ENCODE measurements at regions not wholly inside any gene's neighbourhood (a gene's known extent, or its start where the extent isn't known, plus 50 kb on each side); places are given as distances from the start of the nearest gene placed in this dataset.

DNA sequence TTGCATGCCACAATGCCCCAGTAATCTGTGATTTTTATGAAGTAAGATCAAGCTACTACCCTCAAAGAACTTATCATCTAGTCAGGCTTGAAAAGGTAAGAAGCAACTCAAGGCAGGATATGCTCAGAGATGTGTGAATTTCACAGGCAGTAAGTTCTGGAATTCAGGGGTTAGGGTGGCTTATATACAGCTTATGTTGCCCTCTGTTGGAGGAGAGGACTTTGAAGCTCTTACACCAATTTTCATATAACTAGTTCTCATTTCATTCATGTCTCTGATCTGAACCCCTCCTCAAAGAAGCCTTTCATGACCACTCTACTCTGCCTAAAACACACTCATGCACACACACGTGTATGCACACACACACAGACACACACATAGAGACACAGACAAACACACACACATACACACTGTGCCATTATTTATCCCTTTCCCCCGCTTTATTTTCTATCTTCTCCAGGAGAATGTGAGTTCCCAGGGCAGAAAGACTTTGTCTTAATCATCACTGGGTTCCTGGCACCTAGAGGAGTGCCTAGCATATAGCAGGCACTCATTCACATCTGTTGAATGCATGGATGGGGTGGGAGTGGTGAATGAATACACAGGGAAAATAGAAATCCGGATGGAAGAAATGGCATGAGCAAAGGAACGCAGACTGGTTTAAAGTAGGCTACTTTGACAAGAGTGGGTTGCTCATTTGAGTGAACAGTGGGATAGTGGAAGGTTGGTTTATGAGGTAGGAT is 220.7 kb upstream of the ZBED5 start:
- DNase-seq (ENCODE audit: low read depth), result no peak

- no peak for DNase-seq (ENCODE audit: low read depth)
Measured at GRCh38 chr11:11077898-11078297, 220.0 kb upstream of the ZBED5 start.

DNA sequence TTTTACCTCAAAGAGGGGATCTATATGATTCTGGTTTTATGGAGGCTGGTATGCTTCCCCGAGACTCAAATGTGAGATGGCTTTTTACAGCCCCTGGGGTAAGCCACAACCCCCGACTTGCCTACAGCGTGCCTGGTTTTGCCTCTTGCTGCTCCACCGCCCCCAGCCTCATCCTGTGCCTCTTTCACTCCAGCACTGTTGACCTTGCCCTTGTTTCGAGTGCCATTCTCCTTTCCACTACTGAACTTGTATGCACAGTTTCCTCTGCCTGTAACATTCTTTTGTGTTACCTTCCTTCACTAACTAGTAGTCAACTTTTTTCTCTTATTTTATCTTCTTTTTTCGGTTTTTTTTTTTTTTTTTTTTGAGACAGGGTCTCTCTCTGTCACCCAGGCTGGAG is 219.0 kb upstream of the ZBED5 start:
- no peak for DNase-seq (ENCODE audit: low read depth)

GRCh38 chr11:11076276-11076675 is 218.4 kb upstream of the ZBED5 start:
- no peak for DNase-seq (ENCODE audit: low read depth)

DNA sequence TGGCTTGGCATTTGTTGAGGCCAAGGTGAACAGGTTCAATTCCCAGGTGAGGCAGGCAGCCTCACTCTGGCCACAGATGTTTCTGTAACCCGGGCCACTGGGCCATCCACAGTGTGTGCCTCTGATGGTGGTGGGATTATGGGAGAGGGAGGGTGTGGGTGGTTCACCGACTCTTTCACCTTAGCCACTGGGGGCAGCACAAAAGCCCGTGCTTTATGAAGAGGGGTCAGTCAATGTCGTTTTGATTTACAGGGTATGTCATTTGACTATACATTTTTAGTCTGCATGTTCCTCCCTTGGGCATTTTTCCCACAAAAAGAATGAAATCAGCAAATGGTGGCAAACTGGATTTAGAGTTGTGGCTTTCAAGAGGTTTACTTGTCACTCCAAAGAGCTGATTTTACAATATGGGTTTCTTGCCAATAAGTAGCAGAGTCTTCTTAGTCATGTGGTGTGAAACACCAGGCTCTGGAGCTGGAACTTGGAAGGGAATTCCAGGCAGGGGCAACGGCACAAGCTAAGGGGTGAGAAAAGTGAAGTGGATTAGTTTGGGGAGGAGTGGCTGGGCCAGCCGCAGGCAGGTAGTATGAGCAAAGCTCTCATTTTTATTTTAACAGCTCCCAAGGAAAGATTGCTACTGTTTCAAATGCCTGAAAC is 217.8 kb upstream of the ZBED5 start:
- no peak for DNase-seq (ENCODE audit: low read depth)

DNA sequence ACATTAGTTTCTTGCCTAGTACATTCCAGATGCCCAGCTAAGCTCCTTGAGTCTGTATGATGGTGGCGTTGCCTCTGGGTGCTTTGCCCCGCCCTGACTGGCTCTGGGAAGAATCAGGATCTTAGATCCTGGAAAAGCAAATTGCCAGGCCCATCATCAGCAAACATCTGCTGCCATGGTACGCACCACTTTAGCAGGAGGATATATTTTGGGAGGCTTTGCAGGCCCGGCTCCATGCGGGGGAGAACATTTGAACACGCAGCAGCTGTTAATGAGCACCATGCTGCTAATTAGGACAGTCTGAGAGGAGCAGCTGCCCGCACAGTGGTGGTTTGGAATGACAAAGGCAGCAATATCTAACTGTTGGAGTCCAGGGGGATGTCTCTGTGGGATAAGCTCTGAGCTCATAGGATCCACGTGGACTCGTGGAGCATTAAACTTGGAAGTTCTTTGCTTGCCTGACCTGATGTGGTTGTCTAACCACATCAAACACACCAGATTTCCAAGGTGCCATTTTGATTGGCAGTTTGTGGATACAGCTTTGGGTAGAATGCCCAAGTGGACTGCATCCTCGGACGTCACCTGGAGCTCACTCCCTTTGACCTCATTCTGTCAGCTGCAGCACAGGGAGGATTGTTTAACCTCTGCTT is 217.0 kb upstream of the ZBED5 start:
- no peak for DNase-seq (ENCODE audit: low read depth)

DNA sequence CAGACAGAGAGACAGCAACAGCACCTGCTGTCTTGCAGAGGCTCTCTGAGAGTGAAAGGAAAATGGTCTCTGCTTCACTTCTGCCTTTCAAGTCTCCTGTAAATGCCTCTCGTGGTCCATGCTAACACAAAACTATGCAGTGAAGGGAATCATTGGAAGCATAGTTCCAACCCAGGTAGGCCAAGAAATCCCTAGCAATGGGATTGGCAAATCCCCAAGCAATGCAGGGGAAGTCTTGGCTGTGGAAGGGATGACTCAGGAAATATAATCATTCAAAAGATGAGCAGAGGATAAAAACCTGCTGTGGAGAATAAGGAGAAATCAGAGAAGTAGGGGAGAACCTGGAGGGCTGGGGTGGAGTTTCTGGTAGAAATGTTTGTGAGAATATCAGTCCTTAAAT is 216.1 kb upstream of the ZBED5 start:
- DNase-seq (ENCODE audit: low read depth), result no peak

- DNase-seq (ENCODE audit: low read depth), result no peak
Measured at GRCh38 chr11:11072067-11072466, 214.2 kb upstream of the ZBED5 start.

- no peak for DNase-seq (ENCODE audit: low read depth)
Measured at GRCh38 chr11:11071486-11071885, 213.6 kb upstream of the ZBED5 start.

DNA sequence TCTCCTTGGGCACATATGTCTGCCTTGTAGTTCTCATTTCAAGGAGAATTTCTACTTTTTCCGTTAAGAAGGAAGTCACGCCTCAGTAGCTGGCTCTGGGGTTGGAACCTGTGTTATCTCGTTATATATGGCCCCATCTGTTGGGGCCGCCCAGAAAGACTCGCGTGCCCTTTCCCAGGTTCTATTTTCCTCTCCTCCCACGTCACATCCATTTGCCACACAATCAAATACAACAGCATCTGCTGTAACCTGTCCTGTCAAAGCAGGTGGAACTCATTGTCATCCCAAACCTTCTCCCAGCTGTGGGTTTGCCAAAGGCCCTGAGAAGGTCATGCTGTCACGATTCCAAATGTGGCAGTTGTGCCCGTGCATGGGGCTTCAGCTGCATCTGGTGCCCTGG is 213.1 kb upstream of the ZBED5 start:
- no peak for DNase-seq (ENCODE audit: low read depth)

DNA sequence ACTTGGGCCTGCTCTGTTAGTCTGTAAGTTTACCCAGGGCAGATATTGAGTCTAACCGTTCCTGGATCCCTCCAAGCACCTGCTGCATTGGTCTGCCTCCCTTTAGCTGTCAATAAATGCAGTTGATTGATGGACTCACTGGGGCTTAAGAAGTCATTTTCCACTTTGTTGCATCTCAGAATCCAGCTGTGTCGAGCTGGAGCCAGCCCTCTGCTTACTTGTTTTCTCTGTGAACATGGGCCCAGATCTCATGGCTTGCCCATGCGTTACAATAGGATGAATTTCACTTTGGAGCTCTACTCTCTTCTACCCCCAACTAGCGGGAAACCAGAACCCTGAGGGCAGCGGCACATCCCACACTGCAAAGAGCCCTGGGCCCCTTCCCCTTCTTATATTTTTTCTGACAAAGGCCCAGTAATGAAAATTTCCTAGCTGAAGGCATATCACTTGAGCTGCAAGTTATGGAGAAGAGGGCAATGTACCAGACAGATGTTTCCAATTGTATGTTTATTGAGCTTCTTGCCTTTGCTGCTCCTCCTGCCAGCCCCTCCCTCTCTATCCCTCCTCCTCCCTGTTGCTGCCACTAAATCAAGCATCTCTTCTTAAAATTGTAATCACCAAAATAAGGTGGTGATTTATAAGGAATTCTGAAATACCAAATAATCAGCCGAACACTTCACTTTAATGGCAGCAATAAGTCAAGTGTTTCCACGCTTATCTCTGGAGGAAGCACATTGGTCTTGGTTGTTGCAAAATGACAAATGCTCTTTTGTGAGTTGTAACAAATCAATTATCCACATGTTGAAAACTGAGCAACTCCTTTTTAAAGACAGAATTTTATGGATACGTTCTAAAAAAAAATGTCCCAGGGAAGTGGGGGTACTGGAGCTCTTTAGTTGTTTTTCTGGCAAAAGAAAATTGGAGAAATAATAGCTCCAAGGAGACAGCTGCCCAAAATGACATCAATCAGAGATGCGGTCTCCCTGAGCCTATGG is 212.3 kb upstream of the ZBED5 start:
- DNase-seq (ENCODE audit: low read depth), result no peak

- no peak for DNase-seq (ENCODE audit: low read depth)
Measured at GRCh38 chr11:11068113-11068512, 210.3 kb upstream of the ZBED5 start.

DNA sequence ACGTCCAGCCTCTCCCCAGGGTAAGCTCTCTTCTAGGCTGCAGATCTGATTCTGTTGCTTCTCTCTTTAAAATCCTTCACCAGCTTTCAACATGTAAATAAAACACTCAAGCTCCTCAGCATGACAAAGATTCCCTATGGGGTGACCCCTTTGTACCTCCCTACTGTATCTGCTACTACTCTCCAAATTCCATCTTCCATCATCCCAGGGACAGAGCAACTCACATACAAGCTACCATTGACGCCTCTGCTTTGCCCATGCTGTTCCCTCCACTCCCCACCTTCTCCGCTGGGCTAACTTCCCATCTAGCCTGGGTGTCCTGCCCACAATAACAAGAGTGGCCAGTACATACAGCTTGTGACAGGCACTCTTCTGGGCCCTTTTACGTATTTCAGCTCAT is 207.5 kb upstream of the ZBED5 start:
- DNase-seq (ENCODE audit: low read depth), result no peak

- DNase-seq (ENCODE audit: low read depth), result no peak
Measured at GRCh38 chr11:11057472-11057854, 199.6 kb upstream of the ZBED5 start.

DNA sequence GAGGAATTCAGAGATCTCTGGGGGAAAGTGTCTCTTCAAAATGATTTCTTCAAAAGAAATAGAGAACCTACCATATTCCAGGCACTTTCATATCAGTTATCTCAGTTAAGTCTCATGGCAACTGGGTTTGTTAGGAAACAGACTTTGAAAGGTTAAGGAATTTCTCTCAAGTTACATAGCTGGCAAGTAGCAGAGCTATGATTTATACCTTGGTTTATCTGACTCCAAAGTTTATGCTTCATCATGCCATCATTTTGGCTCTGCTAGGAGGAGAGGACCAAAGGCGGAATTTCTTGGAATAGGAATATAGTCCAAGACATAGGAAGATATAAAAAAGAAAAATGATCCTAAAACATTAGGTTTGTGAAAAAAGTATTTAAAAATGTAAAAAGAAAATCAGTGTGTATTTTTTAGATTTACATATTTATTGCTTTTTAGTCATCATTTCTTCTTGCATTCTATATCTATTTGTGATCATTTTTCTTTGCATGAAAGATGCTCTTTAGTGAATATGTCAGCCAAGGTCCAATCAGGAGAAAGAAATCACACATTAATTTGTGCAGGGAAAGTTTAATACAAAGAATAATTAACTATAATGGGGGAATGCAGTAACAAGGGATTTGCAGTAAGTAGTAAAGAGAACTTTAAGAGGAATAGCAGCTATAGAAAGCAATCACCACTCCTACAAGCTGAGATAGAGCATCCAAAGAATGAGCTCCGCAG is 199.1 kb upstream of the ZBED5 start:
- DNase-seq (ENCODE audit: low read depth), result no peak

DNA sequence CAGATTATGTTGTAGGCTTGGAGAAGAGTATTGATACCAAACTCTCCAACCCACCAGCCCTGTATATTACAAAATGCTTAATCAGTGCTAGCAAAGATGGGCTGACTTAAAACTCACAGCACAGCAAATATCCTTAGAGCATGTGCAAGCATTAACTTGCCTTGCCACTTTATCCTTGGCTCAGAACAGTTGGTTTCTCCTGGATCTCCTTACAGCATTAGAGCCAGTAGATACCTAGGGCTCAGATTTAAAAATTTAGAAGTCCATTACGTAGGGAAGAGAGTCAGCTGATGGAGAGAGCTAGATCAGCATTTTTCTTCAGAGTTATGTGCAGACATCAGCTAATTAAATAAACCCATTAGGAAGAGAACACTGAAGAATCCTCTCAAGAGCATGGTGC is 198.5 kb upstream of the ZBED5 start:
- DNase-seq (ENCODE audit: low read depth), result no peak

DNA sequence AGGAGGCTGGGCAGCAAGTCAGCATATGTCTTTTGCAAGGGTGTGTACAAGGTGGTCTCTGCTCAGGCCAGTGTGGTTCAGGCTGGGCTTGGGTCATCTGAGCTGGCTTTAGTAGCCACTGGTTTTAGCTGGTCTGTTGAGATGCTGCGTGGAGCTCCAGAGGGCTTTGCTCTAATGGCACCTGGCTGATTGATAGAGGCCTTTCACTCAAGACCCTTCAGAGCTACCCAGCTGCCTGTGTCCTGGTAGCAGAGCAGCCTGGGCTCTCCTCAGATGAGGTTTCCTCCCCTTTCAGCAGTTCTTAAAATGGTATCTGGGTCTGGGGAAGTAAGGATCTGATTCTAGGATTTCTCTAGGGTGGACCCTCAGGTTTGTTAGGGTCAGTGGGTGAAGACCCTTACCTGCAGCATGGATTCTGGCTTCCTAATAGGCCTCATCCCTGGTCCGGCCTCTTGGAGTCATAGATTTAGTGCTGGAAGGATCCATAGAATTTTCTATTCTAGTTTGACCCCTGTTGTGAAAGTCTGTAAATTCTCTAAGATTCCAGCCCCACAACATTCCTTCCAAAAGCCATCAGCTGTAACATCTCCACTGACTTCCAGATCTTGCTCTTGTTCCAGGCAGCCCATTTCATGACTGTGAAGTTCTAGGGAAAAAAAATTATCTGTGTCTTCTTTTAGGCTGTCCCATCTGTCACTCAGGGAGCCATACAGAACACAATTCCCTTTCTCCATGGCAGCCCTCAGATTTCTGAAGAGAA is 190.2 kb upstream of the ZBED5 start:
- no peak for DNase-seq (ENCODE audit: low read depth)

DNA sequence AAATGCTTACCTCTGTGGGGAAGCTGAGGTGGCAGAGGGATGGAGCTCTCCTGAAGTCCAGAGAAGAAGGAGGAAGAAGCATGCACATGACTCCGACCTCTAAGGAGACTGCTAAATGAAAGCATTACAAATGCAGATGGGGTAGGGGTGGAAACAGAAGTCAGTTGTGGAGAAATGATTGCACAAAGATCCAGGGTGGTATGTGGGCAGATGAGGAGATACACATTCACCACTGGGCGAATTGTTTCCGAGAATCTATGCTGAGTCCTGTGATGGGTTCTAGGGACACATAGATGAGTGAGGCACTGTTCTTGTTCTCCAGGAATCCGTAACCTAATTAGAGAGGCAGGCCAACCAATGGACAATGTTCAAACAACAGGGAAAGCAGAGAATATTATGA is 188.9 kb upstream of the ZBED5 start:
- DNase-seq (ENCODE audit: low read depth), result no peak

- no peak for DNase-seq (ENCODE audit: low read depth)
Measured at GRCh38 chr11:11045156-11045930, 187.5 kb upstream of the ZBED5 start.
